ENCODE measurements at regions not wholly inside any gene's neighbourhood (a gene's known extent, or its start where the extent isn't known, plus 50 kb on each side); places are given as distances from the start of the nearest gene placed in this dataset.

DNA sequence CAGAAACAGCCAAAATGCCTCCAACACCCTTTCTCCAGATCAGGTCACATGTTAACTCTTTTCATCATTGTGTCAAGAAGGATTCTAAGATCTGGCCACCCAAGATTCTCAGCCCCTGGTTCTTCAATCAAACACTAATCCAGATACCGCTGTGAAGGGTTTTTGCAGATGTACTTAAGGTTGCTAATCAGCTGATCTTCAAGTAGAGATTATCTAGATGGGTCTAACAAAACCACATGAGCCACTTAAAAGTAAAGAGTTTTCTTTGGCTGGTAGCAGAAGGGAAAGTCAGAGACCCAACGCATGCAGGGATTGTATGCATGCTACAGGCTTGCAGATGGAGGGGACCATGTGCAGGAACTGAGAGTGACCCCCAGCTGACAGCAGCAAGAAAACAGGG lies 267.9 kb downstream of the CDK5RAP2 start:
- Histone ChIP-seq H3K4me1 (ENCODE audit: control insufficient read depth in 1 of 2, insufficient read depth in 2 of 2, low read length in 2 of 2) (no peaks in the 10 kb centered on the region), H3K4me3 (replicated peaks in 1 of 2; ENCODE audit: low read depth in 1 of 2, low read length in 2 of 2) (no peak overlapping the region), H4K20me1 (ENCODE audit: insufficient read depth) (no peaks in the 10 kb centered on the region), H2AFZ (ENCODE audit: low read depth, low read length, poor library complexity, severe bottlenecking) (no peak overlapping the region), H3K36me3 (ENCODE audit: control insufficient read depth in 1 of 2, insufficient read depth in 2 of 2, low read length in 2 of 2) (no peaks in the 10 kb centered on the region), H3K79me2 (ENCODE audit: insufficient read depth, low read length) (no peaks in the 10 kb centered on the region), H3K4me2 (ENCODE audit: low read length) (no peak overlapping the region), H3K9me3 (ENCODE audit: control insufficient read depth in 1 of 2, insufficient read depth in 1 of 2, low read depth in 1 of 2, low read length in 2 of 2) (no peaks in the 10 kb centered on the region), H3K27me3 (ENCODE audit: insufficient read depth, low read length) (no peaks in the 10 kb centered on the region), H3K9ac (ENCODE audit: low read length) (no peak overlapping the region), H3K27ac (ENCODE audit: low read depth, low read length) (no peak overlapping the region), H3K9me2 (ENCODE audit: insufficient read depth) (no peaks in the 10 kb centered on the region)
- no peak for DNase-seq (ENCODE audit: low read depth, low spot score)
- TF ChIP-seq ELF1 (IDR thresholded peaks at IDR 0.05; ENCODE audit: borderline replicate concordance, low read depth) (no peak), SRF (IDR thresholded peaks at IDR 0.05; ENCODE audit: low read depth) (no peak), EZH2phosphoT487 (IDR thresholded peaks at IDR 0.05; ENCODE audit: borderline replicate concordance) (no peak), ZNF274 (IDR thresholded peaks at IDR 0.05; ENCODE audit: low read depth, low read length) (no peak), RAD21 (IDR thresholded peaks at IDR 0.05; ENCODE audit: low read depth) (no peak), EZH2 (IDR thresholded peaks at IDR 0.05) (no peak), JUND (IDR thresholded peaks at IDR 0.05) (no peak), SIN3A (IDR thresholded peaks at IDR 0.05; ENCODE audit: low read depth) (no peak), CBX3 (IDR thresholded peaks at IDR 0.05; ENCODE audit: low read depth) (no peak), POLR2AphosphoS5 (IDR thresholded peaks at IDR 0.05; ENCODE audit: low read depth, low read length) (no peak), EGR1 (IDR thresholded peaks at IDR 0.05; ENCODE audit: low read depth) (no peak), TCF7L2 (IDR thresholded peaks at IDR 0.05; ENCODE audit: borderline replicate concordance, extremely low read depth, insufficient read depth, insufficient read length) (no peak)
- TF ChIP-seq, protein P1, sequence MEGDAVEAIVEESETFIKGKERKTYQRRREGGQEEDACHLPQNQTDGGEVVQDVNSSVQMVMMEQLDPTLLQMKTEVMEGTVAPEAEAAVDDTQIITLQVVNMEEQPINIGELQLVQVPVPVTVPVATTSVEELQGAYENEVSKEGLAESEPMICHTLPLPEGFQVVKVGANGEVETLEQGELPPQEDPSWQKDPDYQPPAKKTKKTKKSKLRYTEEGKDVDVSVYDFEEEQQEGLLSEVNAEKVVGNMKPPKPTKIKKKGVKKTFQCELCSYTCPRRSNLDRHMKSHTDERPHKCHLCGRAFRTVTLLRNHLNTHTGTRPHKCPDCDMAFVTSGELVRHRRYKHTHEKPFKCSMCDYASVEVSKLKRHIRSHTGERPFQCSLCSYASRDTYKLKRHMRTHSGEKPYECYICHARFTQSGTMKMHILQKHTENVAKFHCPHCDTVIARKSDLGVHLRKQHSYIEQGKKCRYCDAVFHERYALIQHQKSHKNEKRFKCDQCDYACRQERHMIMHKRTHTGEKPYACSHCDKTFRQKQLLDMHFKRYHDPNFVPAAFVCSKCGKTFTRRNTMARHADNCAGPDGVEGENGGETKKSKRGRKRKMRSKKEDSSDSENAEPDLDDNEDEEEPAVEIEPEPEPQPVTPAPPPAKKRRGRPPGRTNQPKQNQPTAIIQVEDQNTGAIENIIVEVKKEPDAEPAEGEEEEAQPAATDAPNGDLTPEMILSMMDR (IDR thresholded peaks at IDR 0.05 in 2 of 3, conservative IDR thresholded peaks at IDR 0.05 in 1 of 3; ENCODE audit: borderline replicate concordance in 1 of 3, insufficient read depth in 1 of 3, low read depth in 2 of 3, low read length in 2 of 3), result no peak
- TF ChIP-seq, protein P2, sequence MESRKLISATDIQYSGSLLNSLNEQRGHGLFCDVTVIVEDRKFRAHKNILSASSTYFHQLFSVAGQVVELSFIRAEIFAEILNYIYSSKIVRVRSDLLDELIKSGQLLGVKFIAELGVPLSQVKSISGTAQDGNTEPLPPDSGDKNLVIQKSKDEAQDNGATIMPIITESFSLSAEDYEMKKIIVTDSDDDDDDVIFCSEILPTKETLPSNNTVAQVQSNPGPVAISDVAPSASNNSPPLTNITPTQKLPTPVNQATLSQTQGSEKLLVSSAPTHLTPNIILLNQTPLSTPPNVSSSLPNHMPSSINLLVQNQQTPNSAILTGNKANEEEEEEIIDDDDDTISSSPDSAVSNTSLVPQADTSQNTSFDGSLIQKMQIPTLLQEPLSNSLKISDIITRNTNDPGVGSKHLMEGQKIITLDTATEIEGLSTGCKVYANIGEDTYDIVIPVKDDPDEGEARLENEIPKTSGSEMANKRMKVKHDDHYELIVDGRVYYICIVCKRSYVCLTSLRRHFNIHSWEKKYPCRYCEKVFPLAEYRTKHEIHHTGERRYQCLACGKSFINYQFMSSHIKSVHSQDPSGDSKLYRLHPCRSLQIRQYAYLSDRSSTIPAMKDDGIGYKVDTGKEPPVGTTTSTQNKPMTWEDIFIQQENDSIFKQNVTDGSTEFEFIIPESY (IDR thresholded peaks at IDR 0.05; ENCODE audit: extremely low read depth, insufficient replicate concordance, low read length), result no peak
- intact Hi-C loops (cut with micrococcal nuclease), result no loop called here
- ChIA-PET CTCF (no interaction called here), RAD21 (ENCODE audit: low non-redundant PET in 1 of 2, low total read pairs in 2 of 2, uncharacterized antibody in 2 of 2, unreplicated experiment in 2 of 2) (no interaction called here), POLR2A (no interaction called here)
- no TSS peak for BruUV-seq (replicated peaks)
- ATAC-seq, result no peak

All from HCT116 (cell line).